Activated CD4-positive, alpha-beta T cell treated with anti-CD3 and anti-CD28 coated beads, Interleukin-2, Interleukin-4, amounts not matched to agents 100 ng/mL and 50 ng/mL, durations not matched to agents 16 hours and 8 hours (primary cell): ENCODE measurements at regions not wholly inside any gene's neighbourhood (a gene's known extent, or its start where the extent isn't known, plus 50 kb on each side); places are given as distances from the start of the nearest gene placed in this dataset.

Experiments used
- DNase-seq: peaks from one replicate; pipeline ENCODE4 v3.0.0-alpha.2; 2020; ENCODE audit warnings: low spot score

GRCh38 chr2:20150110-20150706 lies 74.7 kb downstream of the SDC1 start:
- DNase-seq: no peak

- no peak for DNase-seq
These were observed 75.3 kb downstream of the SDC1 start for GRCh38 chr2:20149703-20150030.

GRCh38 chr2:20148923-20149702 lies 75.8 kb downstream of the SDC1 start:
- no peak for DNase-seq

- no peak for DNase-seq
These were observed 76.5 kb downstream of the SDC1 start for GRCh38 chr2:20148426-20148922.

- no peak for DNase-seq
These were observed 77.6 kb downstream of the SDC1 start for GRCh38 chr2:20147351-20147750.

GRCh38 chr2:20146401-20146800 lies 78.5 kb downstream of the SDC1 start:
- DNase-seq: no peak

GRCh38 chr2:20145497-20146193 lies 79.3 kb downstream of the SDC1 start:
- DNase-seq: peak; percentile 4

- DNase-seq: no peak
These were observed 80.1 kb downstream of the SDC1 start for GRCh38 chr2:20144861-20145260.

- no peak for DNase-seq
These were observed 80.7 kb downstream of the SDC1 start for GRCh38 chr2:20144196-20144595.

GRCh38 chr2:20143263-20143662 lies 81.7 kb downstream of the SDC1 start:
- no peak for DNase-seq

GRCh38 chr2:20141806-20142205 lies 83.1 kb downstream of the SDC1 start:
- no peak for DNase-seq

- DNase-seq: no peak
These were observed 83.7 kb downstream of the SDC1 start for GRCh38 chr2:20141056-20141762.

- no peak for DNase-seq
These were observed 84.4 kb downstream of the SDC1 start for GRCh38 chr2:20140321-20141055.

- DNase-seq: no peak
These were observed 85.3 kb downstream of the SDC1 start for GRCh38 chr2:20139407-20140172.

- no peak for DNase-seq
These were observed 86.2 kb downstream of the SDC1 start for GRCh38 chr2:20138696-20139095.

- DNase-seq: no peak
These were observed 86.5 kb upstream of the LAPTM4A start for GRCh38 chr2:20137884-20138283.

- no peak for DNase-seq
These were observed 85.7 kb upstream of the LAPTM4A start for GRCh38 chr2:20137131-20137571.

- DNase-seq: no peak
These were observed 84.7 kb upstream of the LAPTM4A start for GRCh38 chr2:20136149-20136548.

GRCh38 chr2:20135631-20136050 lies 84.2 kb upstream of the LAPTM4A start:
- DNase-seq: peak; percentile 49

- no peak for DNase-seq
These were observed 81.6 kb upstream of the LAPTM4A start for GRCh38 chr2:20132990-20133535.
